WTC11 (cell line): ENCODE measurements at regions not wholly inside any gene's neighbourhood (a gene's known extent, or its start where the extent isn't known, plus 50 kb on each side); places are given as distances from the start of the nearest gene placed in this dataset.

ENCODE experiments used
- AFF4 ChIP-seq: sonication (generic); formaldehyde crosslinking; IDR thresholded peaks from 2 replicates; pipeline ENCODE4 v1.8.1; 2023; ENCODE audit warnings: mild to moderate bottlenecking, missing genetic modification reagents, borderline replicate concordance
- CTCF ChIP-seq: fragments of 200-600 bp; IDR thresholded peaks from 2 replicates; pipeline ENCODE4 v1.8.0; 2022; ENCODE audit warnings: antibody characterized with exemption
- ESRRA ChIP-seq: sonication (generic); formaldehyde crosslinking; IDR thresholded peaks from 2 replicates; pipeline ENCODE4 v1.8.1; 2022; ENCODE audit warnings: mild to moderate bottlenecking, missing genetic modification reagents, borderline replicate concordance
- FOXP4 ChIP-seq: sonication (generic); formaldehyde crosslinking; IDR thresholded peaks from 2 replicates; pipeline ENCODE4 v1.8.0; 2022; ENCODE audit warnings: mild to moderate bottlenecking, missing genetic modification reagents
- NR2C2 ChIP-seq: sonication (generic); formaldehyde crosslinking; IDR thresholded peaks from 2 replicates; pipeline ENCODE4 v1.8.0; 2022; ENCODE audit warnings: mild to moderate bottlenecking, missing genetic modification reagents
- SMAD4 ChIP-seq: sonication (generic); formaldehyde crosslinking; IDR thresholded peaks from 2 replicates; pipeline ENCODE4 v1.8.0; 2022; ENCODE audit warnings: mild to moderate bottlenecking, missing genetic modification reagents
- SP1 ChIP-seq: sonication (generic); formaldehyde crosslinking; conservative IDR thresholded peaks from 2 replicates; pipeline ENCODE4 v1.8.1; 2022; ENCODE audit warnings: missing genetic modification reagents
- TEAD4 ChIP-seq: sonication (generic); formaldehyde crosslinking; IDR thresholded peaks from 2 replicates; pipeline ENCODE4 v1.8.0; 2022; ENCODE audit warnings: mild to moderate bottlenecking, missing genetic modification reagents
- ZBTB21 ChIP-seq: sonication (generic); formaldehyde crosslinking; IDR thresholded peaks from 2 replicates; pipeline ENCODE4 v1.8.1; 2023; ENCODE audit warnings: mild to moderate bottlenecking, missing genetic modification reagents, borderline replicate concordance
- ZNF121 ChIP-seq: sonication (generic); formaldehyde crosslinking; IDR thresholded peaks from 2 replicates; pipeline ENCODE4 v1.8.0; 2023; ENCODE audit warnings: missing genetic modification reagents

GRCh38 chr7:42311195-42311594 is 74.2 kb upstream of the GLI3 start:
- TF ChIP-seq TEAD4 (CRISPR knock-in tag): no peak
- TF ChIP-seq CTCF: no peak
- TF ChIP-seq ZBTB21 (CRISPR knock-in tag): no peak
- no peak for TF ChIP-seq NR2C2 (CRISPR knock-in tag)
- no peak for TF ChIP-seq FOXP4 (CRISPR knock-in tag)
- no peak for TF ChIP-seq ESRRA (CRISPR knock-in tag)
- no peak for TF ChIP-seq AFF4 (CRISPR knock-in tag)
- TF ChIP-seq SP1 (CRISPR knock-in tag): no peak
- TF ChIP-seq ZNF121 (CRISPR knock-in tag): no peak
- no peak for TF ChIP-seq SMAD4 (CRISPR knock-in tag)
